Epithelial cell of esophagus (primary cell): ENCODE measurements at regions not wholly inside any gene's neighbourhood (a gene's known extent, or its start where the extent isn't known, plus 50 kb on each side); places are given as distances from the start of the nearest gene placed in this dataset.
A peak's percentile ranks its signal among the peaks of the same experiment; 100 is the strongest.

Source experiments
- DNase-seq: peaks from one replicate; pipeline ENCODE4 v3.0.0; 2010; ENCODE audit warnings: low read depth
- H3K4me3 ChIP-seq: 2 replicates; pipeline ENCODE4 v1.5.1; 2011; ENCODE audit warnings: mild to moderate bottlenecking, low read length, control low read depth
- CTCF ChIP-seq: IDR thresholded peaks from 2 replicates; pipeline ENCODE4 v1.5.1; 2011; ENCODE audit warnings: low read depth, mild to moderate bottlenecking, low read length, control low read depth, inconsistent platforms; ENCODE audit not compliant: insufficient read depth; ENCODE audit errors: missing control alignments

GRCh38 chr18:35770376-35771014 lies 189.0 kb downstream of the GALNT1 start:
- TF ChIP-seq CTCF, result no peak
- peak; percentile 61 for DNase-seq
- no peak overlapping the region for H3K4me3 ChIP-seq

- TF ChIP-seq CTCF, result no peak
- H3K4me3 ChIP-seq, result no peak overlapping the region
- DNase-seq, result no peak
Measured at GRCh38 chr18:35771172-35771571, 189.6 kb downstream of the GALNT1 start.

- H3K4me3 ChIP-seq, result no peak overlapping the region
- peak; percentile 59 for DNase-seq
- TF ChIP-seq CTCF, result no peak
Measured at GRCh38 chr18:35775887-35776286, 194.3 kb downstream of the GALNT1 start.

GRCh38 chr18:35776473-35776872 lies 194.9 kb downstream of the GALNT1 start:
- no peak for TF ChIP-seq CTCF
- no peak for DNase-seq
- H3K4me3 ChIP-seq, result no peak overlapping the region

GRCh38 chr18:35777039-35777438 lies 195.4 kb upstream of the RMP24 start:
- TF ChIP-seq CTCF, result no peak
- no peak overlapping the region for H3K4me3 ChIP-seq
- no peak for DNase-seq

GRCh38 chr18:35778850-35779627 lies 193.4 kb upstream of the RMP24 start:
- no peak for DNase-seq
- no peak overlapping the region for H3K4me3 ChIP-seq
- TF ChIP-seq CTCF, result no peak
